SK-N-SH treated with all-trans-retinoic acid at 6 μM for 48 hours (cell line): ENCODE measurements at regions not wholly inside any gene's neighbourhood (a gene's known extent, or its start where the extent isn't known, plus 50 kb on each side); places are given as distances from the start of the nearest gene placed in this dataset.

Experiments used
- ATAC-seq: fragments of 200-7000 bp; cut with Tn5 transposase; 3 replicates; pipeline ENCODE4 v1.9.1; 2020; ENCODE audit warnings: mild to moderate bottlenecking, moderate library complexity
- ARNTL ChIP-seq: fragments of 450-650 bp; formaldehyde crosslinking; IDR thresholded peaks from 2 replicates; pipeline ENCODE4 v1.5.0; 2020; ENCODE audit warnings: low read depth, mild to moderate bottlenecking, moderate library complexity, borderline replicate concordance
- BACH2 ChIP-seq: fragments of 250-450 bp; sonication (Bioruptor Pico); IDR thresholded peaks from 2 replicates; pipeline ENCODE4 v1.9.0; 2021; ENCODE audit warnings: mild to moderate bottlenecking, borderline replicate concordance
- CSDC2 ChIP-seq: fragments of 250-450 bp; sonication (Bioruptor Pico); IDR thresholded peaks from 2 replicates; pipeline ENCODE4 v1.5.0; 2020; ENCODE audit warnings: mild to moderate bottlenecking, moderate library complexity
- ESRRG ChIP-seq: fragments of 250-450 bp; sonication (Bioruptor Pico); IDR thresholded peaks from 2 replicates; pipeline ENCODE4 v1.6.1; 2021; ENCODE audit warnings: mild to moderate bottlenecking
- GLIS3 ChIP-seq: fragments of 250-450 bp; sonication (Bioruptor Pico); IDR thresholded peaks from 2 replicates; pipeline ENCODE4 v1.5.0; 2020; ENCODE audit warnings: mild to moderate bottlenecking, moderate library complexity
- ISL1 ChIP-seq: fragments of 250-450 bp; sonication (Bioruptor Pico); IDR thresholded peaks from 2 replicates; pipeline ENCODE4 v2.1.2; 2022; ENCODE audit warnings: mild to moderate bottlenecking, moderate library complexity
- OSR1 ChIP-seq: fragments of 250-450 bp; sonication (Bioruptor Pico); IDR thresholded peaks from 2 replicates; pipeline ENCODE4 v1.8.0; 2022; ENCODE audit warnings: moderate library complexity, mild to moderate bottlenecking, inconsistent platforms
- PPARA ChIP-seq: fragments of 250-450 bp; sonication (Bioruptor Pico); IDR thresholded peaks from 2 replicates; pipeline ENCODE4 v1.5.0; 2020; ENCODE audit warnings: mild to moderate bottlenecking, borderline replicate concordance
- RARB ChIP-seq: fragments of 250-450 bp; sonication (Bioruptor Pico); IDR thresholded peaks from 2 replicates; pipeline ENCODE4 v1.8.0; 2021; ENCODE audit warnings: mild to moderate bottlenecking, moderate library complexity
- SNAI2 ChIP-seq: fragments of 250-450 bp; sonication (Bioruptor Pico); IDR thresholded peaks from 2 replicates; pipeline ENCODE4 v1.5.0; 2020; ENCODE audit warnings: mild to moderate bottlenecking, moderate library complexity
- TCF4 ChIP-seq: fragments of 250-450 bp; sonication (Bioruptor Pico); IDR thresholded peaks from 2 replicates; pipeline ENCODE4 v1.8.0; 2021; ENCODE audit warnings: mild to moderate bottlenecking, moderate library complexity, borderline replicate concordance
- TOX ChIP-seq: fragments of 250-450 bp; sonication (Bioruptor Pico); IDR thresholded peaks from 2 replicates; pipeline ENCODE4 v1.8.0; 2021; ENCODE audit warnings: mild to moderate bottlenecking, moderate library complexity, borderline replicate concordance
- ZC3H10 ChIP-seq: fragments of 250-450 bp; sonication (Bioruptor Pico); IDR thresholded peaks from 2 replicates; pipeline ENCODE4 v1.5.1; 2021; ENCODE audit warnings: mild to moderate bottlenecking, moderate library complexity
- ZFP3 ChIP-seq: fragments of 250-450 bp; sonication (Bioruptor Pico); IDR thresholded peaks from 2 replicates; pipeline ENCODE4 v1.5.0; 2020; ENCODE audit warnings: mild to moderate bottlenecking, moderate library complexity
- ZFP30 ChIP-seq: fragments of 450-650 bp; formaldehyde crosslinking; IDR thresholded peaks from 2 replicates; pipeline ENCODE4 v1.5.0; 2022; ENCODE audit warnings: mild to moderate bottlenecking, moderate library complexity
- ZNF565 ChIP-seq: fragments of 450-650 bp; formaldehyde crosslinking; conservative IDR thresholded peaks from 2 replicates; pipeline ENCODE4 v1.5.0; 2020; ENCODE audit warnings: low read depth, mild to moderate bottlenecking, moderate library complexity
- ZNF70 ChIP-seq: fragments of 450-650 bp; formaldehyde crosslinking; IDR thresholded peaks from 2 replicates; pipeline ENCODE4 v1.5.0; 2020; ENCODE audit warnings: mild to moderate bottlenecking, moderate library complexity
- ZNF8 ChIP-seq: fragments of 450-650 bp; formaldehyde crosslinking; IDR thresholded peaks from 2 replicates; pipeline ENCODE4 v1.5.0; 2020; ENCODE audit warnings: mild to moderate bottlenecking, moderate library complexity
- TF ChIP-seq, protein P1 (sequence below): fragments of 250-450 bp; sonication (Bioruptor Pico); IDR thresholded peaks from 2 replicates; pipeline ENCODE4 v1.5.1; 2021; ENCODE audit warnings: mild to moderate bottlenecking, moderate library complexity
- TF ChIP-seq, protein P2 (sequence below): fragments of 250-450 bp; sonication (Bioruptor Pico); IDR thresholded peaks from 2 replicates; pipeline ENCODE4 v1.8.0; 2021; ENCODE audit warnings: low read depth, mild to moderate bottlenecking, moderate library complexity, borderline replicate concordance
- TF ChIP-seq, protein P3 (sequence below): fragments of 250-450 bp; sonication (Bioruptor Pico); IDR thresholded peaks from 2 replicates; pipeline ENCODE4 v1.8.0; 2020; ENCODE audit warnings: mild to moderate bottlenecking, moderate library complexity, borderline replicate concordance

DNA sequence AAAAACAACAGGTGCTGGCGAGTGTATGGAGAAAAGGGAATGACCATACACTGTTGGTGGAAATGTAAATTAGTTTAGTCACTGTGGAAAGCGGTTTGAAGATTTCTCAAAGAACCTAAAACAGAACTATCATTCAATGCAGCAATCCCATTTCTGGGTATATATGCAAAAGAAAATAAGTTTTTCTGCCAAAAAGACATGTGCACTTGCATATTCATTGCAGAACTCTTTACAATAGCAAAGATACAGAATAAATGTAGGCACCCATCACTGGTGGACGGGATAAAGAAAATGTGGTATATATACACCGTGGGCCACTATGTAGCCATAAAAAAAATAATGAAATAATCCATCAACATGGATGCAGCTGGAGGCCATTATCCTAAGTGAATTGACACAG is 105.1 kb upstream of the FSTL5 start (continued):
- TF ChIP-seq ZC3H10 (CRISPR knock-in tag): no peak

DNA sequence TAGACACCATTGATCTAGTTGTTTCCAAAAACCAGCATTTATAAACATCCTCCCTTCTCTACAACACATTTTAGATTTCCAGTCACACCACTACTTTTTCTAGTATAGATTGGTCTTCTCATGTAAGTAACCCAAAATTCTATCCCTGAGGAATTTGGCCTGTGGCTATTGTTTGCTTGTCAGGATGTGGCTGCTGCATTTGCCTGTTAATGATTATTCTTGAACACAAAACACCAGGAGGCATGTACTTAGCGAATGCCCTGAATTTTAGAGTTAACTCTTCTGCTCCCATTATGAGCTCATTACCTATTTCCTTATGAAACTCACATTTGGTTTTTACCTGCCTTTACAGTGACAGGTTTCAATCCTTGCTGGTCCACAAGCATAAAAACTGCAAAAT is 102.0 kb upstream of the FSTL5 start:
- no peak for ATAC-seq
- TF ChIP-seq ESRRG (CRISPR knock-in tag) (no peak), SNAI2 (CRISPR knock-in tag) (no peak), GLIS3 (no peak), TOX (CRISPR knock-in tag) (no peak), PPARA (CRISPR knock-in tag) (no peak), RARB (CRISPR knock-in tag) (no peak), OSR1 (no peak), TCF4 (CRISPR knock-in tag) (no peak), ZNF565 (CRISPR knock-in tag) (no peak), BACH2 (CRISPR knock-in tag) (no peak)
- TF ChIP-seq, protein P1, sequence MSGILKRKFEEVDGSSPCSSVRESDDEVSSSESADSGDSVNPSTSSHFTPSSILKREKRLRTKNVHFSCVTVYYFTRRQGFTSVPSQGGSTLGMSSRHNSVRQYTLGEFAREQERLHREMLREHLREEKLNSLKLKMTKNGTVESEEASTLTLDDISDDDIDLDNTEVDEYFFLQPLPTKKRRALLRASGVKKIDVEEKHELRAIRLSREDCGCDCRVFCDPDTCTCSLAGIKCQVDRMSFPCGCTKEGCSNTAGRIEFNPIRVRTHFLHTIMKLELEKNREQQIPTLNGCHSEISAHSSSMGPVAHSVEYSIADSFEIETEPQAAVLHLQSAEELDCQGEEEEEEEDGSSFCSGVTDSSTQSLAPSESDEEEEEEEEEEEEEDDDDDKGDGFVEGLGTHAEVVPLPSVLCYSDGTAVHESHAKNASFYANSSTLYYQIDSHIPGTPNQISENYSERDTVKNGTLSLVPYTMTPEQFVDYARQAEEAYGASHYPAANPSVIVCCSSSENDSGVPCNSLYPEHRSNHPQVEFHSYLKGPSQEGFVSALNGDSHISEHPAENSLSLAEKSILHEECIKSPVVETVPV (CRISPR knock-in tag): no peak

DNA sequence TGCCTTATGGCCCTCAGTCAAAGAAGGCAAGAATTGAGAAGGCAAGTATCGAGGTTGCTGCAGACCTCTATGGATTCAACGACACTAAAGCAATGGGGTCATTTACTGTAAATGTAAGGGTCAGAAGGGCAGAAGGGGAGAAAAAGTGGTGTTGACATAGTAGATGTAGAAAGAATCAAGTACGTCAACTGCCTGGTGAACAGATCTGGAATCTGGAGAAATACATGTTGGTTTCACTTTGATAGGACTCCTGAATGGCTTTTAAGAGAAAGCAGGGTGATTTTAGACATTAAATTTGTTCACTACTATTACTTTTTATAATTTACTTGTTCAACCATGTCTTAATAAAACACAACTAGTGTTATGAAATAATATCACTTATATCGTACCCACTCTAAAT is 81.3 kb upstream of the FSTL5 start:
- ATAC-seq: no peak
- TF ChIP-seq ARNTL (CRISPR knock-in tag): no peak
- no peak for TF ChIP-seq ESRRG (CRISPR knock-in tag)
- TF ChIP-seq ZNF565 (CRISPR knock-in tag): no peak
- TF ChIP-seq, protein P2, sequence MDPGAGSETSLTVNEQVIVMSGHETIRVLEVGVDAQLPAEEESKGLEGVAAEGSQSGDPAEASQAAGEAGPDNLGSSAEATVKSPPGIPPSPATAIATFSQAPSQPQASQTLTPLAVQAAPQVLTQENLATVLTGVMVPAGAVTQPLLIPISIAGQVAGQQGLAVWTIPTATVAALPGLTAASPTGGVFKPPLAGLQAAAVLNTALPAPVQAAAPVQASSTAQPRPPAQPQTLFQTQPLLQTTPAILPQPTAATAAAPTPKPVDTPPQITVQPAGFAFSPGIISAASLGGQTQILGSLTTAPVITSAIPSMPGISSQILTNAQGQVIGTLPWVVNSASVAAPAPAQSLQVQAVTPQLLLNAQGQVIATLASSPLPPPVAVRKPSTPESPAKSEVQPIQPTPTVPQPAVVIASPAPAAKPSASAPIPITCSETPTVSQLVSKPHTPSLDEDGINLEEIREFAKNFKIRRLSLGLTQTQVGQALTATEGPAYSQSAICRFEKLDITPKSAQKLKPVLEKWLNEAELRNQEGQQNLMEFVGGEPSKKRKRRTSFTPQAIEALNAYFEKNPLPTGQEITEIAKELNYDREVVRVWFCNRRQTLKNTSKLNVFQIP (CRISPR knock-in tag): no peak
- TF ChIP-seq SNAI2 (CRISPR knock-in tag): no peak
- TF ChIP-seq GLIS3: no peak
- TF ChIP-seq PPARA (CRISPR knock-in tag): no peak
- no peak for TF ChIP-seq ZFP30 (CRISPR knock-in tag)
- TF ChIP-seq, protein P3, sequence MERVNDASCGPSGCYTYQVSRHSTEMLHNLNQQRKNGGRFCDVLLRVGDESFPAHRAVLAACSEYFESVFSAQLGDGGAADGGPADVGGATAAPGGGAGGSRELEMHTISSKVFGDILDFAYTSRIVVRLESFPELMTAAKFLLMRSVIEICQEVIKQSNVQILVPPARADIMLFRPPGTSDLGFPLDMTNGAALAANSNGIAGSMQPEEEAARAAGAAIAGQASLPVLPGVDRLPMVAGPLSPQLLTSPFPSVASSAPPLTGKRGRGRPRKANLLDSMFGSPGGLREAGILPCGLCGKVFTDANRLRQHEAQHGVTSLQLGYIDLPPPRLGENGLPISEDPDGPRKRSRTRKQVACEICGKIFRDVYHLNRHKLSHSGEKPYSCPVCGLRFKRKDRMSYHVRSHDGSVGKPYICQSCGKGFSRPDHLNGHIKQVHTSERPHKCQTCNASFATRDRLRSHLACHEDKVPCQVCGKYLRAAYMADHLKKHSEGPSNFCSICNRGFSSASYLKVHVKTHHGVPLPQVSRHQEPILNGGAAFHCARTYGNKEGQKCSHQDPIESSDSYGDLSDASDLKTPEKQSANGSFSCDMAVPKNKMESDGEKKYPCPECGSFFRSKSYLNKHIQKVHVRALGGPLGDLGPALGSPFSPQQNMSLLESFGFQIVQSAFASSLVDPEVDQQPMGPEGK (CRISPR knock-in tag): no peak
- TF ChIP-seq, protein P1 (CRISPR knock-in tag): no peak
- TF ChIP-seq TOX (CRISPR knock-in tag): no peak
- TF ChIP-seq CSDC2 (CRISPR knock-in tag): no peak
- TF ChIP-seq ISL1 (CRISPR knock-in tag): no peak
- TF ChIP-seq ZNF8 (CRISPR knock-in tag): no peak
- no peak for TF ChIP-seq TCF4 (CRISPR knock-in tag)
- TF ChIP-seq ZNF70 (CRISPR knock-in tag): no peak
- TF ChIP-seq OSR1: no peak
- TF ChIP-seq RARB (CRISPR knock-in tag): no peak
- TF ChIP-seq ZFP3 (CRISPR knock-in tag): no peak

DNA sequence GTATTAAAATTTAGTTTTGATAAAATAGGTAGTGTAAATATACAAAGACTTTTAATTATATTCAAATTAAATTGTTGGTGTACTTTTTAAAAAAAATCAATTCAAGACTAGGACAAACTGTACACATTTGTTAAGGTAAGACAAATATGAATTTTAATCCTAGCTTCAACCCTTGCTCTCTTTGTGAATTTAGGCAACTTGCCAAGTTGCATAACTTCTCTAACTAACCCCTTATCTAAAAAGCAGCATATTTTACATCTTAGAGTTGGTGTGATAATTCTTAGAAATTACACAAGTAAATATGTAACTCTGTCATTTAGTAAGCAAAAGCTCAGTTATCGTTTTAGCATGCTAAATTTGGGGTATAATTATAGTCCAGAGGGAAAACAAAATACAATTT is 78.1 kb upstream of the FSTL5 start:
- no peak for ATAC-seq
- TF ChIP-seq ZFP30 (CRISPR knock-in tag) (no peak), RARB (CRISPR knock-in tag) (no peak), ZFP3 (CRISPR knock-in tag) (no peak)
